IPS DF 6.9 (cell line): ENCODE measurements at regions not wholly inside any gene's neighbourhood (a gene's known extent, or its start where the extent isn't known, plus 50 kb on each side); places are given as distances from the start of the nearest gene placed in this dataset.

Source experiments
- DNase-seq: peaks from one replicate; pipeline ENCODE4 v3.0.0-alpha.2; 2013; ENCODE audit warnings: low read depth, low spot score
- H3K27ac ChIP-seq: one replicate; pipeline ENCODE4 v1.5.1; 2013; ENCODE audit warnings: low read length, control low read depth
- H3K27me3 ChIP-seq: 2 replicates; pipeline ENCODE4 v1.6.1; 2013; ENCODE audit warnings: mild to moderate bottlenecking, low read length; ENCODE audit not compliant: control insufficient read depth, insufficient read depth
- H3K36me3 ChIP-seq: 2 replicates; pipeline ENCODE4 v1.6.1; 2013; ENCODE audit warnings: low read length; ENCODE audit not compliant: control insufficient read depth, insufficient read depth
- H3K4me1 ChIP-seq: 2 replicates; pipeline ENCODE4 v1.6.1; 2013; ENCODE audit warnings: low read length; ENCODE audit not compliant: control insufficient read depth, insufficient read depth
- H3K4me3 ChIP-seq: 2 replicates; pipeline ENCODE4 v1.5.1; 2013; ENCODE audit warnings: mild to moderate bottlenecking, low read length
- H3K9me3 ChIP-seq: 2 replicates; pipeline ENCODE4 v1.6.1; 2013; ENCODE audit warnings: low read length, inconsistent platforms; ENCODE audit not compliant: control insufficient read depth, insufficient read depth
- WGBS: extraction: QIAGEN DNeasy Blood & Tissue Kit; methylation state at CpG from one replicate; pipeline ENCODE4 v1.1.7; 2013; ENCODE audit warnings: mixed read lengths, missing lambda C conversion rate; ENCODE audit not compliant: insufficient read length, insufficient coverage; 5-methylcytosine and 5-hydroxymethylcytosine counted together

GRCh38 chr10:21209495-21209894 is 312.4 kb upstream of the NEBL start:
- Histone ChIP-seq H3K9me3 (no peaks in the 10 kb centered on the region), H3K27ac (no peak overlapping the region), H3K27me3 (no peaks in the 10 kb centered on the region), H3K36me3 (no peaks in the 10 kb centered on the region), H3K4me3 (no peak overlapping the region), H3K4me1 (0 out of 2 replicates have a peak, but pooled peaks cover 1% of the 10 kb centered on the region)
- no CpG with 5 or more reads among the region's 4 CpGs for WGBS
- DNase-seq = no peak

DNA sequence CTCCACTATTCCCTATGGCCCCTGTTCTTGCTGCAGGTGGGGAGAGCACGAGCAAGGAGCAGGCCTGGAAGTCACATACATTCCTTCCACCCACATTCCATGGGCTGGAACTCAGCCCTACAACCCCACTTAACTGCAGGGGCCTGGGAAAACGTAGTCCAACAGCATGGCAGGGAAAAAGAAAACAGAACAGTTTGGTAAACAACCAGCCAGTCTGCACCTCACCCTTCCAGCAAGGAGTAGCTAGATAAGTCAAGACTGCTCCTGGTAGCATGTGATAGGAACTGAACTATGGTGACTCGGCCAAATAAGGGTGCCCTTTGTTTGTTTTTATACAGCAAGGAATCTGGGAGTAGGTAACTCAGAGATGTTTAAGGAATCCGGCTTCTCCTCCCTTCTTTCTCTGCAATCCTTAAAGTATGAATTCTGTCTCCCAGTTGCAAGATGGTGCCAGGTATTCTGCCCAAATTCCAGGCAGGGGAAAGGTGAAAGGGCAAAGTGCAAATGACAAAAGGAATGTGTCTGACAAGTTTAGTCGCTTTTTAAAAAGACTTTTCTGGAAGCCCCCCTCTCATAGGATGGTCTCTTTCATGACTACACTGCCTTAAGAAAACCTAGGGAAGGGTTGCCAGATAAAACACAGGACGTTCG is 311.7 kb upstream of the NEBL start:
- Histone ChIP-seq H3K4me3 (no peak overlapping the region), H3K27me3 (no peaks in the 10 kb centered on the region), H3K9me3 (no peaks in the 10 kb centered on the region), H3K36me3 (no peaks in the 10 kb centered on the region), H3K27ac (no peak overlapping the region), H3K4me1 (0 out of 2 replicates have a peak, but pooled peaks cover 1% of the 10 kb centered on the region)
- DNase-seq = no peak
- WGBS = no CpG with 5 or more reads among the region's 7 CpGs

- H3K36me3 ChIP-seq = no peaks in the 10 kb centered on the region
- H3K4me1 ChIP-seq = 0 out of 2 replicates have a peak, but pooled peaks cover 1% of the 10 kb centered on the region
- H3K27ac ChIP-seq = no peak overlapping the region
- no peak for DNase-seq
- WGBS = no CpG with 5 or more reads among the region's 4 CpGs
- H3K4me3 ChIP-seq = no peak overlapping the region
- H3K9me3 ChIP-seq = no peaks in the 10 kb centered on the region
- no peaks in the 10 kb centered on the region for H3K27me3 ChIP-seq
Observed at GRCh38 chr10:21207852-21208646, 310.9 kb upstream of the NEBL start.

DNA sequence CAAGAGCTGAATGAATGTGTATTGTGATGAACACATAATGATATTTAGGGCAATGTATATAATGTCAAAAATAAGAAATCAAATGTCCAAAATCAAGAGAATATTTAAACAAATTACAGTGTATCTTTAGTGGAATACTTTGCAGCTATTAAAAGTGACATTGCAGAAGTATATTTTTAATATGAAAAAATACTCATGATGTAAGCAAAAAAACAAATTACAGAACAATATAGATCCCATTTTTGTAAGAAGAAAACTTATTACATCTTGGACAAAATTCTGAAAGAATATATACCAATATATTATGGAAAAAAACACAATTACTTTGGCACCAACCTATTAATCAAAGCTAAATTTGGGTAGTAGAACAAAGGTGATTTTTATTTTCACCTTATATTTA is 308.2 kb upstream of the NEBL start:
- no peaks in the 10 kb centered on the region for H3K36me3 ChIP-seq
- H3K4me1 ChIP-seq = 0 out of 2 replicates have a peak, but pooled peaks cover 1% of the 10 kb centered on the region
- H3K27ac ChIP-seq = no peak overlapping the region
- H3K9me3 ChIP-seq = no peaks in the 10 kb centered on the region
- no peak for DNase-seq
- H3K4me3 ChIP-seq = no peak overlapping the region
- H3K27me3 ChIP-seq = no peaks in the 10 kb centered on the region

DNA sequence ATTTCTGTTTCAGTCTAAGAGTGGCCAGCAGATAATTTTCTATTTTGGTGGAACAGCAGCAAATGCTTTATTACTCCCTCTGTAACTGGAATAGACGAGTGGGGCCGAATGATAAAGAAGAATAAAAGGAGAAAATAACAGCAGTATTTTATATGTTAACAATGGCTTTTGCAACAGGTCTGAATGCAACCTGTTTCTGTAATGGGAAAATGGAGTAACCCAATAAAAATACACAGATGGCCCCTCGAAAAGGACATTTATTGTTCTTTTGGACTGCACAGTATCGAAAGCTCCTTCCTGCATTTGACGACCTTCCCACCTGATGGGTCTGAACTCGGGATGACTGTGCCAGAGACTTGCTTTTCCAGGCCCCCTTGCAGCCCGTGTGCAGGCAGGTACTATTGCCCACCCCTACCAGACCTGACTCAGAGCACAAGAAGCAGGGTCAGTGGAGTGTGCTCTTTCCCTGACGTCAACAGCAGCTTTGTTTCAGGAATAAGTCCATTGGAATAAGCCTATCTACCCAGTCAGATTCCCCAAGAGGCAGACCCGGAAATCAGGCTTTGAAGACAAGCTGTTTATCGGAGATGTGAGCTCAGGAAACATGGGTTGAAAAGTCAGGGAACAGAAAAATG is 306.5 kb upstream of the NEBL start:
- H3K27me3 ChIP-seq = no peaks in the 10 kb centered on the region
- no peaks in the 10 kb centered on the region for H3K4me1 ChIP-seq
- no peak overlapping the region for H3K4me3 ChIP-seq
- no peak overlapping the region for H3K27ac ChIP-seq
- WGBS = no CpG with 5 or more reads among the region's 10 CpGs
- no peaks in the 10 kb centered on the region for H3K9me3 ChIP-seq
- no peaks in the 10 kb centered on the region for H3K36me3 ChIP-seq
- DNase-seq = no peak

DNA sequence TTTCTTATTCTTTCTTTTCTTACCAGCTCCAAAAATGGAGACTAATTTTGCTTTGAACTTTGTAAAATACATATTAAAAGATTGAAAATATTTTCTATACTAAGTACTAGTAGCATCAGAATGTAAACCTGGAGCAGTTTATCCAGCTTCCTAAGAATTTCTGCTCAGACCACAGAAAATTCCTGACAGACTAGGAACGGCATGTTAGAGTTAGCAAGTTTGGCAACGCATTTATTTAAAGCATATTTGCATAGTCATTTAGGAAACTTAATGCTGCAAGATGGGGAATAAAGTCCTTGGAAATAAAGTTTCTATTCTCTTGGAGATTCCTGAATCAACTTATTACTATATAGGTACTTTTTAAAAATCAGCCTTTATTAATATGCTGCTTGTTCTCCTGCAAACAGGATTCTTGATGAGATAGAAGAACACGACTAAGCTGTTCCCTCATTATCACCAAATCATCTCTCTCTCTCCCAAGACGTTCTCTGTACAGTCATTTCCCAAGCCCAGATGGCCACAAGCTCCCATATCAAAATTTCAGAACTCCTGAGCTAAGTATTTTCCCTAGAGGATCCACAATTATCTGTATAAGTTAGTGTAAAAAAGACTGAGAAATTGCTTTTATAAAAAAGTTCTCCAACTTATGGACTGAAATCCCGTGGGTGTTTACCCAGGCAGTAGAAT is 305.8 kb upstream of the NEBL start:
- Histone ChIP-seq H3K4me3 (no peak overlapping the region), H3K36me3 (no peaks in the 10 kb centered on the region), H3K4me1 (no peaks in the 10 kb centered on the region), H3K27me3 (no peaks in the 10 kb centered on the region), H3K27ac (no peak overlapping the region), H3K9me3 (no peaks in the 10 kb centered on the region)
- no peak for DNase-seq
- no CpG with 5 or more reads among the region's 5 CpGs for WGBS

GRCh38 chr10:21199501-21199900 is 302.4 kb upstream of the NEBL start:
- no peaks in the 10 kb centered on the region for H3K4me1 ChIP-seq
- no peaks in the 10 kb centered on the region for H3K36me3 ChIP-seq
- no peak overlapping the region for H3K4me3 ChIP-seq
- H3K27me3 ChIP-seq = no peaks in the 10 kb centered on the region
- no peaks in the 10 kb centered on the region for H3K9me3 ChIP-seq
- H3K27ac ChIP-seq = no peak overlapping the region
- DNase-seq = no peak

- Histone ChIP-seq H3K27me3 (no peaks in the 10 kb centered on the region), H3K4me3 (no peak overlapping the region), H3K9me3 (no peaks in the 10 kb centered on the region; the same call in 1 of the 2 replicates), H3K27ac (no peak overlapping the region), H3K4me1 (no peaks in the 10 kb centered on the region; the same call in 1 of the 2 replicates), H3K36me3 (no peaks in the 10 kb centered on the region)
- no peak for DNase-seq
- WGBS = no CpG with 5 or more reads among the region's 3 CpGs
Observed at GRCh38 chr10:21197838-21198237, 300.7 kb upstream of the NEBL start.

- Histone ChIP-seq H3K36me3 (no peaks in the 10 kb centered on the region), H3K4me3 (no peak overlapping the region), H3K4me1 (no peaks in the 10 kb centered on the region; the same call in 1 of the 2 replicates), H3K27ac (no peak overlapping the region), H3K27me3 (no peaks in the 10 kb centered on the region), H3K9me3 (no peaks in the 10 kb centered on the region; the same call in 1 of the 2 replicates)
- no CpG with 5 or more reads among the region's 5 CpGs for WGBS
- no peak for DNase-seq
Observed at GRCh38 chr10:21196822-21197395, 299.8 kb upstream of the NEBL start.

DNA sequence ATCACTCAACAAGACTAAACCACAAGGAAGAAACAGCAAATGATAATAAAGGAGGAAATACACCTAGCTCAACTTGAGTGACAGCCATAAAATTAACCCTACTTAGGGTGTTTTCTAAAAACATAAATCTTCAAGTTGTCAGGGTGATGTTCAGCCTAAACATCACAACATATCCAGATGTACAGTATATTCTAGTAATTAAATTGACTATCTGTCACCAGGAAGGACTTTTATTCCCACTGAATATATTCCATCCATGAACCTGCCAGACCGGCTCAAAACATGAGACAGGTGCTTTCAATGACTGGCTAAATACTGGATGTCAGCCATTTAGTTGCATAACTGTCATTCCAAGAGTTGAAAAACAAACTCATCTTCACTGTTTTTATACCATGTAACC is 298.1 kb upstream of the NEBL start:
- no peaks in the 10 kb centered on the region; the same call in 1 of the 2 replicates for H3K9me3 ChIP-seq
- DNase-seq = no peak
- no peaks in the 10 kb centered on the region for H3K27me3 ChIP-seq
- no peak overlapping the region for H3K4me3 ChIP-seq
- H3K36me3 ChIP-seq = no peaks in the 10 kb centered on the region
- WGBS = no CpG with 5 or more reads among the region's 1 CpG
- no peak overlapping the region for H3K27ac ChIP-seq
- H3K4me1 ChIP-seq = no peaks in the 10 kb centered on the region; the same call in 1 of the 2 replicates
